Stimulated activated CD4-positive, alpha-beta T cell treated with anti-CD3 and anti-CD28 coated beads, Interleukin-4, amount 100 ng/mL, for 48 hours (primary cell): ENCODE measurements at regions not wholly inside any gene's neighbourhood (a gene's known extent, or its start where the extent isn't known, plus 50 kb on each side); places are given as distances from the start of the nearest gene placed in this dataset.
"Not testable (repeated sequence)": the region's sequence is repeated elsewhere in the genome, so short reads cannot be mapped to it uniquely, and the experiment has no call there.

ENCODE experiments used
- DNase-seq, 2 donors: peaks; one replicate each; pipeline ENCODE4 v3.0.0-alpha.2; 2020; ENCODE audit warnings: low read depth in 2 of 2

- no peak for DNase-seq
These were observed 140.4 kb downstream of the MTHFS start for GRCh38 chr15:79756365-79756764.

- no peak for DNase-seq
These were observed 131.7 kb downstream of the MTHFS start for GRCh38 chr15:79765081-79765480.

- DNase-seq, result peak in 1 of 2 donors; percentile 0
These were observed 127.7 kb downstream of the MTHFS start for GRCh38 chr15:79769069-79769481.

- DNase-seq, result no peak
These were observed 126.7 kb downstream of the MTHFS start for GRCh38 chr15:79769933-79770759.

GRCh38 chr15:79773128-79773527, 123.7 kb downstream of the MTHFS start:
- no peak for DNase-seq

GRCh38 chr15:79775821-79776220, 121.0 kb downstream of the MTHFS start:
- DNase-seq, result no peak

- DNase-seq, result no peak
These were observed 118.9 kb downstream of the MTHFS start for GRCh38 chr15:79777916-79778315.

- no peak for DNase-seq
These were observed 118.3 kb downstream of the MTHFS start for GRCh38 chr15:79778378-79778990.

GRCh38 chr15:79779746-79780145, 117.1 kb downstream of the MTHFS start:
- peak; percentile 6 to 10 for DNase-seq

- DNase-seq, result not testable (repeated sequence)
These were observed 114.5 kb downstream of the MTHFS start for GRCh38 chr15:79782307-79782706.
